ENCODE measurements at regions not wholly inside any gene's neighbourhood (a gene's known extent, or its start where the extent isn't known, plus 50 kb on each side); places are given as distances from the start of the nearest gene placed in this dataset.
"Not testable (repeated sequence)": the region's sequence is repeated elsewhere in the genome, so short reads cannot be mapped to it uniquely, and the experiment has no call there.

GRCh38 chr9:64772123-64772736 is 512.8 kb downstream of the FOXD4L5 start:
- 0 out of 2 replicates have a peak, but pooled peaks have one; percentile 5 for TF ChIP-seq CTCF (conservative IDR thresholded peaks at IDR 0.05)
- TF ChIP-seq ZFX (IDR thresholded peaks at IDR 0.05) = not testable (repeated sequence)
